HCT116 (cell line): ENCODE measurements at regions not wholly inside any gene's neighbourhood (a gene's known extent, or its start where the extent isn't known, plus 50 kb on each side); places are given as distances from the start of the nearest gene placed in this dataset.

ENCODE experiments used
- ATAC-seq: fragments of 200-7000 bp; cut with Tn5 transposase; 2 replicates; pipeline ENCODE4 v1.9.1; 2020; ENCODE audit warnings: mild to moderate bottlenecking, moderate library complexity
- BruUV-seq: library from RNA; stranded (reverse); fragments of 400-500 nt; replicated peaks from 2 replicates; lab custom pipeline; 2021; lab: Mats Ljungman, UMichigan
- CTCF ChIA-PET: fragments of 300-600 bp; sonication (Branson Sonifier 250); formaldehyde crosslinking; loops from one replicate; lab custom pipeline; 2021; ENCODE audit warnings: antibody characterized with exemption; lab: Charles Lee
- POLR2A ChIA-PET: fragments of 300-600, 350-600 bp; sonication (Branson Sonifier 250); formaldehyde crosslinking; loops from one replicate; lab custom pipeline; 2021; ENCODE audit warnings: antibody characterized with exemption; lab: Charles Lee
- RAD21 ChIA-PET, 2 experiments: fragments of 300-600 bp; sonication (Branson Sonifier 250); formaldehyde crosslinking; loops; one replicate each; lab custom pipeline; 2023; ENCODE audit warnings: low total read pairs in 2 of 2; ENCODE audit not compliant: uncharacterized antibody in 2 of 2, unreplicated experiment in 2 of 2, low non-redundant PET in 1 of 2; lab: Charles Lee
- DNase-seq: peaks from one replicate; pipeline ENCODE4 v3.0.0-alpha.2; 2010; ENCODE audit warnings: low read depth, low spot score
- H2AFZ ChIP-seq: fragments of 200-600 bp; shearing (Covaris generic), sonication (generic); 2 replicates; pipeline ENCODE4 v1.6.1; 2017; ENCODE audit warnings: low read depth, mixed run types, mixed read lengths, antibody characterized with exemption, low read length; ENCODE audit not compliant: poor library complexity, severe bottlenecking
- H3K27ac ChIP-seq: 2 replicates; pipeline ENCODE4 v1.5.1; 2012; ENCODE audit warnings: low read depth, low read length
- H3K27me3 ChIP-seq: fragments of 200-600 bp; sonication (generic); 2 replicates; pipeline ENCODE4 v1.6.1; 2016; ENCODE audit warnings: mixed run types, low read length, mixed read lengths; ENCODE audit not compliant: insufficient read depth
- H3K36me3 ChIP-seq, 2 experiments: fragments of 200-500 bp in 1 of 2; fragments of 200-600 bp in 1 of 2; sonication (Bioruptor generic) in 1 of 2; sonication (generic) in 1 of 2; 2 replicates each; pipeline versions ENCODE4 v1.5.1 to v1.6.1; 2014 to 2016; ENCODE audit warnings: low read length in 2 of 2, inconsistent platforms in 1 of 2, mixed read lengths in 1 of 2, mixed run types in 1 of 2; ENCODE audit not compliant: insufficient read depth in 2 of 2, control insufficient read depth in 1 of 2
- H3K4me1 ChIP-seq, 2 experiments: fragments of 200-600 bp in 1 of 2; sonication (generic) in 1 of 2; 2 replicates each; pipeline versions ENCODE4 v1.5.1 to v1.6.1; 2012 to 2017; ENCODE audit warnings: low read length in 2 of 2, inconsistent platforms in 1 of 2, mild to moderate bottlenecking in 1 of 2, mixed read lengths in 1 of 2, mixed run types in 1 of 2, moderate library complexity in 1 of 2; ENCODE audit not compliant: insufficient read depth in 2 of 2, control insufficient read depth in 1 of 2
- H3K4me2 ChIP-seq: fragments of 200-600 bp; sonication (generic); 2 replicates; pipeline ENCODE4 v1.6.1; 2017; ENCODE audit warnings: mixed run types, low read length, mixed read lengths
- H3K4me3 ChIP-seq, 2 experiments: fragments of 200-600 bp in 1 of 2; sonication (generic) in 1 of 2; replicated peaks in 1 of 2; 2 replicates each; pipeline ENCODE4 v1.5.1; 2011 to 2016; ENCODE audit warnings: low read length in 2 of 2, control low read depth in 1 of 2, low read depth in 1 of 2, mild to moderate bottlenecking in 1 of 2, mixed read lengths in 1 of 2, mixed run types in 1 of 2
- H3K79me2 ChIP-seq: fragments of 200-600 bp; sonication (generic); 2 replicates; pipeline ENCODE4 v1.6.1; 2017; ENCODE audit warnings: mild to moderate bottlenecking, mixed run types, low read length, moderate library complexity, mixed read lengths; ENCODE audit not compliant: insufficient read depth
- H3K9ac ChIP-seq: fragments of 200-600 bp; sonication (generic); 2 replicates; pipeline ENCODE4 v1.6.1; 2016; ENCODE audit warnings: low read length, mixed read lengths
- H3K9me2 ChIP-seq: fragments of 200-600 bp; sonication (generic), shearing (Covaris generic); 2 replicates; pipeline ENCODE4 v1.6.1; 2017; ENCODE audit warnings: mixed run types, mild to moderate bottlenecking, moderate library complexity; ENCODE audit not compliant: insufficient read depth
- H3K9me3 ChIP-seq, 2 experiments: fragments of 200-500 bp in 1 of 2; fragments of 200-600 bp in 1 of 2; sonication (Bioruptor generic) in 1 of 2; sonication (generic) in 1 of 2; 2 replicates each; pipeline ENCODE4 v1.6.1; 2014 to 2017; ENCODE audit warnings: low read length in 2 of 2, mixed read lengths in 2 of 2, inconsistent platforms in 1 of 2, low read depth in 1 of 2, mild to moderate bottlenecking in 1 of 2, mixed run types in 1 of 2, moderate library complexity in 1 of 2; ENCODE audit not compliant: control insufficient read depth in 1 of 2, insufficient read depth in 1 of 2
- H4K20me1 ChIP-seq: fragments of 200-600 bp; sonication (generic), shearing (Covaris generic); 2 replicates; pipeline ENCODE4 v1.6.1; 2017; ENCODE audit warnings: mixed run types, mild to moderate bottlenecking, moderate library complexity; ENCODE audit not compliant: insufficient read depth
- EGR1 ChIP-seq: IDR thresholded peaks from 2 replicates; pipeline ENCODE4 v1.6.1; 2012; ENCODE audit warnings: low read depth
- FOSL1 ChIP-seq: IDR thresholded peaks from 2 replicates; pipeline ENCODE4 v1.6.1; 2012; ENCODE audit warnings: low read depth
- JUND ChIP-seq: IDR thresholded peaks from 2 replicates; pipeline ENCODE4 v1.6.1; 2012
- POLR2A ChIP-seq: IDR thresholded peaks from 2 replicates; pipeline ENCODE4 v1.7.0; 2011; ENCODE audit warnings: borderline replicate concordance; ENCODE audit not compliant: insufficient read depth, insufficient read length; ENCODE audit errors: extremely low read depth
- SIN3A ChIP-seq: IDR thresholded peaks from 2 replicates; pipeline ENCODE4 v1.6.1; 2012; ENCODE audit warnings: low read depth
- TCF7L2 ChIP-seq: IDR thresholded peaks from 2 replicates; pipeline ENCODE4 v1.7.0; 2011; ENCODE audit warnings: borderline replicate concordance, inconsistent platforms; ENCODE audit not compliant: insufficient read depth, insufficient read length; ENCODE audit errors: extremely low read depth
- intact Hi-C: fragments of 100-400 bp; cut with micrococcal nuclease; formaldehyde crosslinking; loops from 2 replicates; pipeline ENCODE4 v1.10.0; 2022

DNA sequence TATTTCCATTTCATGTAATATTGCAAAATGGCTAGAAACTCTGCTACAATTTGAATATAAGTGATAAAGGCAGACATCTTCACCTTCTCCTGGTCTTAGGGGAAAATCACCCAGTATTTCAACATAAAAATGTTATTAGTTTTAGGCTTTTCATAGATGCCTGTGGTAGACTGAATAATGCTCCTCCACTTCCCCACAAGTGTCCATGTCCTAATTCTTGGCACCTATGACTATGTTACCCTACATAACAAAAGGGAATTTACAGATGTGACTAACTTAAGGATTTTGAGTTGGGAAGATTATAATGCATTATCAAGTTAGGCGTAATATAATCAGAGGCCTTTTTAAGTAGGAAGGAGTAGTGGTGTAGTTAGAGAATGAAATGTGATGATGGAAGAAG, 196.4 kb downstream of the TMTC3 start:
- Histone ChIP-seq H3K79me2 (no peaks in the 10 kb centered on the region), H3K27me3 (no peaks in the 10 kb centered on the region), H3K9me2 (no peaks in the 10 kb centered on the region), H3K4me3 (no peak overlapping the region), H3K4me2 (no peak overlapping the region), H3K4me1 (peaks cover 0 to 8% of the 10 kb centered on the region in 2 experiments; a peak in 2 of 4 replicates), H4K20me1 (no peaks in the 10 kb centered on the region), H3K36me3 (no peaks in the 10 kb centered on the region), H3K27ac (no peak overlapping the region), H3K9me3 (no peaks in the 10 kb centered on the region), H2AFZ (no peak overlapping the region), H3K9ac (no peak overlapping the region)
- no TSS peak for BruUV-seq
- CTCF ChIA-PET = no interaction called here
- no peak for TF ChIP-seq SIN3A
- TF ChIP-seq EGR1 = no peak
- DNase-seq = no peak
- POLR2A ChIA-PET = no interaction called here
- ATAC-seq = no peak
- intact Hi-C loops = no loop called here
- RAD21 ChIA-PET = no interaction called here

- intact Hi-C loops = no loop called here
- ATAC-seq = no peak
- RAD21 ChIA-PET = no interaction called here
- Histone ChIP-seq H3K4me2 (no peak overlapping the region), H3K9me2 (no peaks in the 10 kb centered on the region), H3K79me2 (no peaks in the 10 kb centered on the region)
- TF ChIP-seq POLR2A = no peak
- TF ChIP-seq TCF7L2 = no peak
- TF ChIP-seq FOSL1 = peak; percentile 24; the same call in 1 of the 2 replicates
- TF ChIP-seq JUND = peak; percentile 43; the same call in 1 of the 2 replicates
- TF ChIP-seq, all 23 proteins: peak for 2
- BruUV-seq = no TSS peak
- no peaks in the 10 kb centered on the region for H3K9me3 ChIP-seq
- ChIA-PET CTCF (no interaction called here), POLR2A (no interaction called here)
- no peaks in the 10 kb centered on the region for H3K36me3 ChIP-seq
- H3K27me3 ChIP-seq = no peaks in the 10 kb centered on the region
- H3K4me1 ChIP-seq = peaks cover 0 to 8% of the 10 kb centered on the region in 2 experiments; a peak in 2 of 4 replicates
- H2AFZ ChIP-seq = no peak overlapping the region
- peak; percentile 3 for DNase-seq
- no peak overlapping the region for H3K4me3 ChIP-seq
- H4K20me1 ChIP-seq = no peaks in the 10 kb centered on the region
- no peak overlapping the region for H3K27ac ChIP-seq
- H3K9ac ChIP-seq = no peak overlapping the region
Observed at GRCh38 chr12:88339254-88339949, 197.3 kb downstream of the TMTC3 start.
